GM21786 (cell line): ENCODE measurements at regions not wholly inside any gene's neighbourhood (a gene's known extent, or its start where the extent isn't known, plus 50 kb on each side); places are given as distances from the start of the nearest gene placed in this dataset.
"Not testable (repeated sequence)": the region's sequence is repeated elsewhere in the genome, so short reads cannot be mapped to it uniquely, and the experiment has no call there.

Experiments used
- ATAC-seq: cut with Tn5 transposase; IDR thresholded peaks from one replicate; pipeline ENCODE4 v1.9.1; 2021; ENCODE audit not compliant: unreplicated experiment

DNA sequence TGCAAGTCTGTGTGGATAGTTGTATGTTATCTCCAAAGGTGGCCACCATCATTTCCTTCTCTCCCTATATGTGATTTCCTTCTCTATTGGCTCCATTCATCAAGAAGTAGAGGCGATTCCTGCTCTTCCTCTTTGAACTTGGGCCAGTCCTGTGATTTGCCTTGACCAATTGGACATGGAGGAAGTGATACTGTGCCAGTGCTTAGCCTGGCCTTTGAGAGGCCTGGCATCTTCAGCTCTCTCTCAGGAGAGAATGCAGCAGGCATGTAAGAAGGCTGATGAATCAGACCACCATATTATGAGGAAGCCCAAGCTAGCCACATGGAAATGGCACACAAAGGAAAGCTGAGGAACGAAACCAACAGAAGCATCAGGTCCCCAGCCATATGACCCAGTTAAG, 195.0 kb upstream of the SVIL start:
- no peak for ATAC-seq

DNA sequence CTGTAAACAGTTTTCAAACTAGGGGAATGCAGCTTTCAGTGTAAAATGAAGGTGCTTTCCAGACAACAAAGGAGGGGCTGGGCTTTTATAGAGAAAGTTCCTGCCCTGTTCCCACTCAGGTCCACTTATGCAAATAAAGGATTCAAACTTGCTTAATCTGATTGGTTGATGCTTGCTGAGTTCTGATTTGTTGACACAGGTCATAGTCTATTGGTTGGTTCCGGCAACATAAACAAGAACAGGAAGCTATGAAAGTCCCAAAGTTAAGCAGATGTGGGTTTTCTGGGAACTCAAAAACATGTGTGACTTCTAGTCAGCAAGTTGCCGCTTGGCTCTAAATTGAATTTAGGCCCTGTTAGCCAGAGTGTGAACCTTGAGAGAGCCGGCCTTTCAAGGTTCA, 194.2 kb upstream of the SVIL start:
- ATAC-seq, result no peak

DNA sequence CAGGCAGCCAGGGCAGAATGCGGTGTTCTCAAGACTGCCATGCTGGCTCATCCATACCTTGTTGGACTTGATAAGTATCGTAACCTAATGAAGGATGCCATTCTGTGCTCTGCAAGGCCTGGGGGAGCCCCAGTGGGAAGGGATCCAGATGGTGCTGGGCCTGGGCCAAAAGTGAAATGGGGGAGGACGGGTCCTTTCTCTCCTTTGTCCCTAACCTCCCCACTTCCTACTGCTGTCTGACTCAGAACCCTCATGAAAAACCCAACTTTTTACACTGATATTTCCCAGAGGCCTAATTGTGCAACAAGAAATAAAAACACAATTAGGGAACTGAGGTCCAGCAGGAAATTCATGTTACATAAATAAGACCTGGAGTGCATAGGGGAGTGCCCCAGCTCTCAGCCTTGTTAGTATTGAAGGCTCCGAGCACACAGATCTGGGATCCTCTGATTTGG, 193.7 kb upstream of the SVIL start:
- no peak for ATAC-seq

DNA sequence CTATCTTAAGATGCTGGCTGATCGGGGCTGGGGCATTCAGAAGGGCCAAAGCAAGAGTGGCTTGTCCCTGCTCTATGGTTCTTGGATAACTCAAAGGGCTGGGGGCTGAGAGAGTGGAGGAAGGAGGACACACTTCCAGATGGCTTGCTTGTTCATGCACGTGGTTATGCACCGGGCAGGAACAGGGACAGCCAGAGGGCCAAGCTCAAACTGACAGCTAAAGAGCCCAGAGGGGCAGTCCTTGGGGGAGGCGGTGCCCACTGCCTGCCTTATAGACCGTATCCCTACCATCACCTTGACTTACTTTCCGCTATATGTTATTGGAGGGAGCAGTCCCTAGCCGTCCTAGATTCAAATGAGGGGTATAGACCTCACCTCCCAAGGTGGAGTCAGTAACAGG, 192.7 kb upstream of the SVIL start:
- no peak for ATAC-seq

DNA sequence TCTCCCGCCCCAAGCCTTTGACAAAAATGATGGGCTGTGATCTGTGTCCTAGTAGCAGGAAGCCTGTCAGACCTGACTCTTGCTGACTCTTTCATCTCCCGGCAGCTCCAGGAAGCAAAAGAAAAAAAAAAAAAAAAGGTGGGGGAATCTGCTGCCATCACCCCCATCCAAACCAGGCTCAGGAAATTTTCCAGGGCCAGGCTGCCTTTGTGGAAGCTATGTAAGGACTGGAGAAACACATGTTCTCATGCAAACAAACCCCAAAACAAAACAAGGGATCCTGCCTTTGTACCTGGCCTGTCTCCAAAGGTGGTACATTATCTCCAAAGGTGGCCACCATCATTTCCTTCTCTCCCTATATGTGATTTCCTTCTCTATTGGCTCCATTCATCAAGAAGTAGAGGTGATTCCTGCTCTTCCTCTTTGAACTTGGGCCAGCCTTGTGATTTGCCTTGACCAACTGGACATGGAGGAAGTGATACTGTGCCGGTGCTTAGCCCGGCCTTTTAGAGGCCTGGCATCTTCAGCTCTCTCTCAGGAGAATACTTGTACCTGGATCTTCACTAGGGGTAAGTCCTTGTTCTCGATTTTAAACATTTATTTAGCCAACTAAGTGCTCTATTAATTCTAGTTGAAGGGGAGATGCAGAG, 192.2 kb upstream of the SVIL start:
- ATAC-seq, result no peak

DNA sequence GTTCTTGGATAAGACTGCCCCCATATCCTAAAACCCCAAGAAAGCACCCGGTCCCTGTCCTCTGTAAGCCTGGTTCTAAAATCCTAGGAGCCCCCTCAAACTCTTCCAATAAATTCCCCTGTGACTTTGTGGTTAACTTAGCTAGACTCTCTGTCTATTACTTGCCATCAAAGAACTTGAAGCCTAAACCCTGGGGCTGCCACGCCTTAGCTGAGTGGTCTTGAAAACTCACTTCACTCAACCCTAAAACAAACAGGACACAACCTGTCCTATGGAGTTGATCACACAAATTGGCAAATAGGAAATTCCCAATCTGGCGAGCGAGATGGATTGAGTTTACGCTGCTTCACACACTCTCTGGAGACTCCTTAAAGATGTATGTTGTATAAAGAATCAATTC, 191.4 kb upstream of the SVIL start:
- ATAC-seq, result no peak

DNA sequence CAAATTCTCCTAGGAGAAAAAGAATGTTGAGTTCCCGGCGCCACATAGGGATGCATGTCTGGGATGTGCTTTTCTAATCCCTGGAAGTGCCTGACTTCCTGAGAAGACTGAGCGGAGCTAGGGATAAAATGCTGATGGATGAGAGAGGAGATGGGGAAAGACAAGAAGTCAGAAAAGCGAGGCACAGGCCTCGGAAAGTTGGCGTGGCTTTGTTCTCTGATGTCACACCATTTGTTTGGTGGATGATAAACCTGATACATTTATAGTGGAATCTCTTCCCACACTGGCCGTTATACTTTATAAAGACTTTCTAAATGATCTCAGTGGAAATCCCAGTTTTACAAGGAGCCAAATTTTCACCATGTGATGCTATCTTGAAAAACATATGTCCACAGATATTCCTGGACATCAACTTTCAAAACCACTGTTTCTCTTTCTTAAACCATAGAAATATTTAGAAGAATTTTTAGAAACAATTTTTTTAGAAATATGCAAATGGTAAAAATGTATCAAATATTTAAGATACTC, 188.8 kb upstream of the SVIL start:
- ATAC-seq, result no peak

DNA sequence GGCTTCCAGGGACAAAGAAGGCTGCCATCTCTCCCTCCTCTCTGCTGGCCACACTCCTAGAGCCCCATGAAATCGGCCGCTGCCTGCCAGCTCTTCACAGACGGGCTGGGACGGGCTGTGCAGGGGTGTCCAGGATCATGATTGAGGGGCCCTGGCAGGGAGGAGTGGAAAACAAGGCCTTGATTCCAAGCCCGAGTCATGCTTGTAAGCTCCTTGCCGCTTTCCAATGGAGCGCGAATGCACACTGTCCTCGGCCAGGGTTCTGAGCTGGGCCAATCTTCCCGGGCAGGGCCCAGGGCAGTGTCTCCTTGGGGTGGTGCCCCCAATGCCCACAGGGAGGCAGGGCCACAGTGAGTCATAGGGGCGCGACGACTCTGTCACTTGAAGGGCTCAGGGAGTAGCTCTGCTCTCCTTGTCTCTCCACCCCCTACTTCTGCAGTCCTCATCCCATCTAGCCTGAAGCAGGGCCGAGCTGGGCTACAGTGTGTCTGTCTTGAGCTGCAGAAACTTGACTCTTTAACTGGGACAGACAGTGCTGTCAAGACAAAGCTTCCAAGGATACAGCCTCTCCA, 186.2 kb upstream of the SVIL start:
- ATAC-seq, result no peak

DNA sequence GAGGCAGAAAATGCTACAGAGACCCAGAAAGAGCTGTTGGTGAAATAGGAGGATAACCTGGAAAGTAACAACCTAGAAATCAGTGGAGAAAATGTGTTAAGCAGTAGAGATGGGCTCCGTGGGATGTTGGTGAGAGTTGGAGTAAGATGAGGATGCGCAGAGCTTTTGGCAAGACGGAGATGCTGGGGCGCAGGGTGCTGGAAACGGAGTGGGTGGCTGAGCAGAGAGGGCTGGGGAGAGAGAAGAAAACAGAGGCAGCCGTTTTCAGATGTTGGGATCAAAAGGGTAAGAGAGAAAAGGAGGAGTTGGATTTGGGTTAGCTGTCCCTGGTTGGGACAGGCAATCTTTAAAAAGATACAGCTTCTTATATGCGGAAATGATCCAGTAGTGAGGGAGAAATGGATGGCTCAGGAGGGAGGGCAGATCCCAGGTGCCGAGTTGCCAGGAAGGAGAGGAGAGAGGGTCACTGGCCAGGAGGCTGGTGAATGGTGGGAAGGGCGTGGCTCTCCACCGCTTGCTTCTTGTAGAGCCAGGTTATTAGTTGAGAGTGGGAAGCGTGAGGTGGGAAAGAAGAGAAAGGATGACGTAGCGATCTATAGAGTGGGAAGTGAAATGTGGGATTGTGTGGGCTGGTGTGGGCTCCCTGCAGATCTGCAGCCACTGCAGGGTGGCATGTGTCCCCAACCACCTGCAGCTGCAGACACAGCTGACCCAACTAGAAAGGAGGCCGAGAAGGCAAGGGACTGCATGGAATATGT, 182.2 kb upstream of the SVIL start:
- no peak for ATAC-seq

DNA sequence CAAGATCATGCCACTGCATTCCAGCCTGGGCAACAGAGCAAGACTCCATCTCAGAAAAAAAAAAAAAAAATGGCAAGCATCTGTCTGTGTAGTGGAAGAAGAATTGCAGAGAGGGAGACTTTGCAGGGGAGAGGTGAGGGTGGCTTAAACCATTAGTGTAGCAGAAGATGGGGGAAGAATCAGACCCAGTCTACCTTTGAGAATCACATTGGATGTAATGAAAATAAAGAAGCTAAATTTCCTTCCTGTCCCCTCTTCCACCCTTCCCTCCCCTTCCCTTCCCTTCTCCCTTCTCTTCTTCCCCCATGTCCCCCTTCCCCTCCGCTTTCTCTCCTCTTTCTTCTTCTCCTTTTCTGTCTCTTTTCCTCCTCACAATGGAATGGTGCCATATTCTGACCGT, 180.8 kb upstream of the SVIL start:
- no peak for ATAC-seq

DNA sequence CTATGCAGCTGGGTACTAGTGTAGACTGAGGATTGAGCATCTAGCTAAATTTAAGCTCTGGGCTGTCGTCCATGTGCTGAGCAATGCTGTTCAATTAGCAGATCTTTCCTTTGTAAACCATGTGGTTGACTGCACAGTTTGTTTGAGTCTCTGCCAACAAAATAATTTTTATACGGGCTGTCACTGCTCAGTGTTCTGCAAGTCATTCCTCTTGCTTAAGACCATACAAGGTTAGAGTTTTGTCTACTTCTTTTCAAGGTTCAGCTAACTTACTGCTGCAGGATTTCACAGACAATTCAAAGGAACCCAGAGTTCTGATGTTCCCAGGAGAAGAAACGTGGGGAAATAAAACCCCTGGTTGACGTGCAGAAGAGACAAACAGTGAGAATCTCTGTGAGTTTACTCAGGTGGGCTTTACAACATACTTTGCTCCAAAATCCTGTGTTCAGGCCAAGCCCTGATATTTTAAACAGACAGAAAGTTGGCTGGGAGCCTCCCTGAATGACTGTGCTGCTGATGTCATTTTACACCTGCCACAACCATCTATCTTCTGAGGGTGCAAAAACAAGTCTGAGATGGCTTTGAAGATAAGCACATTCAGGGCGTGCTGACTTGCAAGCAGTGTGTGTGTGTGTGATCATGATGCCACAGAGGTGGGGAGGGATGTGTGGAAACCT, 177.1 kb upstream of the SVIL start:
- no peak for ATAC-seq

DNA sequence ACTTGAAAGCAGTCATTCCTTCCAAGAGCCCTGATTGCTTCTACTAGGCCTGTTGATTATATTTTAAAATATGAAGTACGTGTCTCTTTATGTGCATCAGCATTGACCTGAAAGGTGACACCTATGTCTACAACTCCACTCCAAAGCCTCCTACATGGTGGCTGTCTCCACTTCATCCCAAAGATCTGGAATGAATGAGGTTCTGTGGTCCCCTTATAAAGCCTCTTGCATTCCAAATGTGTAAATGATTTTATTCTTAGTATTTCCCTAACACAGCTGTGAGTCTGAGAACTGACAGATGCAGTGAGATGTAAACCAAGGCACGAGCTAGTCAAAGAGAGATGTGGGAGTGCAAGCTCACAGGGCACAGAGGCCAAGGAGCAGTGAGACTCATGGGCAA, 176.0 kb upstream of the SVIL start:
- no peak for ATAC-seq

DNA sequence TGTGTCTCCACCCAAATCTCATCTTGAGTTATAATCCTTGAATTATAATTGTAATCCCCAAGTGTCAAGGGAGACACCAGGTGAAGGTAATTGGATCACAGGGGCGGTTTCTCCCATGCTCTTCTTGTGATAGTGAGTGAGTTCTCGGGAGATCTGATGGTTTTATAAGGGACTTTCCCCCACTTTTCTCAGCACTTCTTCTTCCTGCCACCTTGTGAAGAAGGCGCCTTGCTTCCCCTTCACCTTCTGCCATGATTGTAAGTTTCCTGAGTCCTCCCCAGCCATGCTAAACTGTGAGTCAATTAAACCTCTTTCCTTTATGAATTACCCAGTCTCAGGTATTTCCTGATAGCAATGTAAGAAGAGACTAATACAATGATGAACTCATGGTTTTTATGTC, 175.5 kb upstream of the SVIL start:
- not testable (repeated sequence) for ATAC-seq

DNA sequence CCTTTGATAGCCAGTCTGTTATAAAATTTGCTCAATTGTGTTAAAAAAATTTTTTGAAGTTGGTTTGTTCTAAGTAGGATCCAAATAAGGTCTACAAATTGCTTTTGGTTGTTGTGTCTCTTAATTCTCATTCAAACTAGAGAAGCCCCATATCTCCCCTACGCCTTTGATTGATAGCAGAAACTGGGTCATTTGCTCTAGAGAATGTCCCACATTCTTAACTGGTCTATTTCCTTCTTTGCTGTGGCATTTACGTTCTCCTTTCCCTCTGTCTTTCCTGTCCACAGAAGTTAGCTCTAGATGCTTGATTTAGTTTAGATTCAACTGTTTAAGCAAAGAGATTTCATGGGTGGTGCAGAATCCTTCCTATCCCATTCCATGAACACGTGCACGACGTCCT, 174.6 kb upstream of the SVIL start:
- ATAC-seq, result no peak

DNA sequence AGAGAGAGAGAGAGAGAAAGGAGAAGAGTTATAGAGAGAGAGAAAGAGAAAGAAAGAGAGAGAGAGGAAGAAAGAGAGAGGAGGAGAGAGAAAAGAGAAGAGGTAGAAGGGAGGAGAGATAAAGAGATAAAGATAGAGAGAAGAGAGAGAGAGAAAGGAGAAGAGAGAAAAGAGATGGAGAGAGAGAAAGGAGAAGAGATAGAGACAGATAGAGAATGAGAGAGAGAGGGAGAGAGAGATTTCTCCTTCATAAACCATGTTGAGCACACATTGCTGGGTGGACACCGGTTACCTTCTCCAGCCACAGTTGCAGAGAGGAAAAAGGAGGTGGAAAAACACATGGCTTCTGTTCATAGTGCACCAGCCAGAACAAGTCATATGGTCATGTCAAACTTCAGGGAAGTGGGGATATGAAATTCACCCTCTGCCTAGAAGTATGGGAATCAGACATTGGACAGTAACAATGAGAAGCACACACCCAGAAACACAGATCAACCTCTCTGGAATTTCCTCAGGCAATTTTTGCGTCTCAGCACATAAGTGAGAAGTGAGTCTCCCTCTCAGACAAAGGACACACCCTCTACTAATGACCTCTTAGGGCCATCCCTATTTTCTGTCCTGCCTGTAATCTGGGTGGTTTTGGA, 172.5 kb upstream of the SVIL start:
- ATAC-seq, result no peak

DNA sequence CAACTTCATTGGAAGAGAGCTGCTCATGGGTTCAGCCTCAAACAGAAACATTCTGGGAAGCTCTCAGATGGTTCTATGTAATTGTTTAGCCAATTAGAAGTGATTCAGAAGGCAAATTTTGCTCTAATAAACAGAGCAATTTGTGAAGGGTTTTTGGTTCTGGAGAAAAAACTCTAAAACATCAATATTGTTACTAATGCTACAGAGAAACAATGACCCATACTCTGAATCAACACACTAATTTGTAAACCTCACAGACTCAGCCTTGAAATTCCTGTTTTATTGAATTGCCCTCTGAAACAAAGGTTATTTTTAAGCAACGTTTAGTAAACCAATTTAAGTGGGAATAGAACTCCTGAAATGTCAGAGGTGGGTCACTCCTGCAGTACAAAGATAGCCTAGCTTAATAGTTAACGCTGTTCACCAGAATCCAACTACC, 171.6 kb upstream of the SVIL start:
- ATAC-seq, result no peak

DNA sequence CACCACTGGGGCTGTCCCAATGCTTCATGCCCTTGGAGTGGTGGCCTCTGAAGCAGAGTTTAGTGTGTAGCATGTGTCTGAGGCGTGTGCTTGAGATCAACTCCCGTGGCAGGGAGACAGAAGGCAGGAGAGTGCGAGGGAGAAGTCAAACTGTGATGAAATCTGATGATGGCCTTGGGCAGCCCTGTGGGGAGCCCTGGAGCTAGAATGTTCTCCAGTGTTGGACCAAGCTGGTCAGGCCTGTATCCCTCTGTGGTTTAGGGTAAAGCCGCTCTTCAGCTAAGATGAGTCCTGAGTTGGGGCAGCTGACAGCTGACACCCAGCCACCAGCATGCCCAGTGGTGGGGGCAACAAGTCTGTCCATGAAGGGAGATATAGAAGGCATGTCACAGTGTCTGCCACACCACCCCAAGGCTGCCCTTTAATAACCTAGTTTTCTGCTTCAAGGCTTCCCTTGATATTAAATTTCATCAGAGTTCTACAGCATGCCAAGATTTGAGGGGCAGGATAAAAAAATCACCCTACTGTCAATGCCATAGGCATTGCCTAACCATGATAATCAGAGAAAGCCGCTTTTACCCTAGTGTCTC, 170.5 kb upstream of the SVIL start:
- no peak for ATAC-seq

DNA sequence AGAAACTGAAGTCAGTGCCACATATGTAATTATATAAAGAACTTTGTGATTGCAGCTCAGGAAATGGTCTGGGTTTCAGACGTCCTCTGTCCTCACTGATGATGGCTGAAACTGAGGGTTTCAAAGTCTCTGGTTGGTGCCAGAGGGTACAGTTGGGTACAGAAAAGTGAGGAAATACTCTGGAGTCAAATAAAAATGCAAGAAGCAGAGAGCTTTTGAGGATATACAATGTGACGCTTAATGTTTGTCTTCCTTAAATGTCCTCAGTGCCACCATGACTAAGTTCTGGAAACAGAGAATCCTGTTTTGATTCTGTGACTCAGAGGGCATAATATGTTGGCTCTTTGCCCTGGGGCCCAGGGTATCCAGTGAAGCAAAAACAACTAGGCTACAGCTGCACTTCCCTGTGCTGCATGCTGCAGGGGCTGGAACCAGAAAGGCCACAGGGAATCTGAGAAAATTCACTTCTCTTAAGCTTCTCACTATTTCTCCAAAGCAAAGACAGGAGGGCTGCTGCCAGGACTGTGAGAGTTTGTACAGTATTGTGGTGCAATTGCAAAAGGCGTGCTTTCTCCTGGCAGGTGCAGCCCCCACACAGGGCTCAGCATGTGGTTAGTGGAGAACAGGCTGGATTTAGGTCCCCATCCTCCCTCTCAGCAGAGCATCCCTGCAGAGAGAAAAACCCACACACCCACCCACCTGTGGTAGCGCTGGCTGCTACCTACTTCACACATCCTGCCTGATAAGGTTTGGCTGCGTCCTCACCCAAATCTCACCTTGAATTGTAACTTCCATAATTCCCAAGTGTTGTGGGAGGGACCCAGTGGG, 169.5 kb upstream of the SVIL start:
- no peak for ATAC-seq

DNA sequence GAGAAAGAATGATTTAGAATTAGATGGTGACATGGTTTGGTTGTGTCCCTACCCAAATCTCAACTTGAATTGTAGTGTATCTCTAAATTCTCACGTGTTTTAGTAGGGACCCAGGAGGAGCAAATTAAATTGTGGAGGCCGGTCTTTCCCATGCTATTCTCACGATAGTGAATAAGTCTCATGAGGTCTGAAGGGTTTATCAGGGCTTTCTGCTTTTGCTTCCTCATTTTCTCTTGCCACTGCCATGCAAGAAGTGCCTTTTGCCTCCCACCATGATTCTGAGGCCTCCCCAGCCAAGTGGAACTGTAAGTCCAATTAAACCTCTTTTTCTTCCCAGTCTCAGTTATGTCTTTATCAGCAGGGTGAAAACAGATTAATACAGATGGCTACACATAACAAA, 167.4 kb upstream of the SVIL start:
- ATAC-seq, result no peak
